GM18951 (cell line): ENCODE measurements at regions not wholly inside any gene's neighbourhood (a gene's known extent, or its start where the extent isn't known, plus 50 kb on each side); places are given as distances from the start of the nearest gene placed in this dataset.
"Not testable (repeated sequence)": the region's sequence is repeated elsewhere in the genome, so short reads cannot be mapped to it uniquely, and the experiment has no call there.

Experiments used
- POLR2A ChIP-seq: IDR thresholded peaks from 4 replicates; pipeline ENCODE4 v1.6.1; 2011; ENCODE audit warnings: mild to moderate bottlenecking; ENCODE audit not compliant: insufficient read length, insufficient read depth; ENCODE audit errors: extremely low read depth
- in situ Hi-C: fragments of 300-500 bp; cut with MboI; formaldehyde crosslinking; loops from one replicate; pipeline ENCODE4 v1.12.0; 2022; ENCODE audit warnings: low sequenced_read_pairs, mixed read lengths, inconsistent platforms; ENCODE audit not compliant: unreplicated experiment

GRCh38 chr2:147420517-147420916 lies 424.3 kb upstream of the ACVR2A start:
- TF ChIP-seq POLR2A, result no peak
- in situ Hi-C loops, result no loop called here

- TF ChIP-seq POLR2A, result no peak
- in situ Hi-C loops, result no loop called here
Measured at GRCh38 chr2:147416099-147416498, 428.7 kb upstream of the ACVR2A start.

- in situ Hi-C loops, result not testable (repeated sequence)
Measured at GRCh38 chr2:147414656-147415055, 430.2 kb upstream of the ACVR2A start.

GRCh38 chr2:147408357-147408756 lies 436.5 kb upstream of the ACVR2A start:
- no peak for TF ChIP-seq POLR2A
- in situ Hi-C loops, result no loop called here

- no peak for TF ChIP-seq POLR2A
- in situ Hi-C loops, result no loop called here
Measured at GRCh38 chr2:147405651-147406050, 439.2 kb upstream of the ACVR2A start.

- no peak for TF ChIP-seq POLR2A
- in situ Hi-C loops, result no loop called here
Measured at GRCh38 chr2:147398996-147399395, 445.8 kb upstream of the ACVR2A start.

- in situ Hi-C loops, result no loop called here
- TF ChIP-seq POLR2A, result no peak
Measured at GRCh38 chr2:147398301-147398700, 446.5 kb upstream of the ACVR2A start.

- TF ChIP-seq POLR2A, result no peak
Measured at GRCh38 chr2:147396890-147397289, 447.9 kb upstream of the ACVR2A start.

GRCh38 chr2:147394179-147394790 lies 450.5 kb upstream of the ACVR2A start:
- no peak for TF ChIP-seq POLR2A
- in situ Hi-C loops, result no loop called here

More at GRCh38 chr2:147396890-147397289, 447.9 kb upstream of the ACVR2A start:
- in situ Hi-C loops, result no loop called here

GRCh38 chr2:147392180-147392579 lies 452.6 kb upstream of the ACVR2A start:
- in situ Hi-C loops, result no loop called here
- no peak for TF ChIP-seq POLR2A

GRCh38 chr2:147390475-147390874 lies 454.4 kb upstream of the ACVR2A start:
- no peak for TF ChIP-seq POLR2A
- in situ Hi-C loops, result no loop called here

GRCh38 chr2:147389218-147389617 lies 455.6 kb upstream of the ACVR2A start:
- no peak for TF ChIP-seq POLR2A
- in situ Hi-C loops, result no loop called here

GRCh38 chr2:147388217-147388616 lies 456.6 kb upstream of the ACVR2A start:
- no peak for TF ChIP-seq POLR2A
- in situ Hi-C loops, result no loop called here

- in situ Hi-C loops, result no loop called here
Measured at GRCh38 chr2:147386284-147386683, 458.5 kb upstream of the ACVR2A start.

GRCh38 chr2:147385600-147385999 lies 459.2 kb upstream of the ACVR2A start:
- no peak for TF ChIP-seq POLR2A
- in situ Hi-C loops, result no loop called here

More at GRCh38 chr2:147386284-147386683, 458.5 kb upstream of the ACVR2A start:
- no peak for TF ChIP-seq POLR2A

GRCh38 chr2:147384659-147385058 lies 460.2 kb upstream of the ACVR2A start:
- in situ Hi-C loops, result no loop called here
- TF ChIP-seq POLR2A, result no peak
